Mesenchymal stem cell (in vitro differentiated cells and primary cell): ENCODE measurements at regions not wholly inside any gene's neighbourhood (a gene's known extent, or its start where the extent isn't known, plus 50 kb on each side); places are given as distances from the start of the nearest gene placed in this dataset.
A peak's percentile ranks its signal among the peaks of the same experiment; 100 is the strongest.

Experiments used
- DNase-seq: peaks from one replicate; pipeline ENCODE4 v3.0.0-alpha.2; 2013
- H2AFZ ChIP-seq: one replicate; pipeline ENCODE4 v1.6.1; 2013; ENCODE audit warnings: low read depth, mild to moderate bottlenecking, control low read depth, inconsistent platforms, low read length, moderate library complexity
- H2AK5ac ChIP-seq: 2 replicates; pipeline ENCODE4 v1.6.1; 2013; ENCODE audit warnings: low read length, moderate library complexity, mild to moderate bottlenecking, inconsistent platforms; ENCODE audit not compliant: severe bottlenecking
- H2BK120ac ChIP-seq: one replicate; pipeline ENCODE4 v1.6.1; 2013; ENCODE audit warnings: low read depth, mild to moderate bottlenecking, inconsistent platforms, low read length, moderate library complexity
- H2BK12ac ChIP-seq, 2 experiments: one replicate each; pipeline ENCODE4 v1.6.1; 2013; ENCODE audit warnings: inconsistent platforms in 2 of 2, low read length in 2 of 2, mild to moderate bottlenecking in 2 of 2, moderate library complexity in 2 of 2, control low read depth in 1 of 2
- H2BK15ac ChIP-seq: one replicate; pipeline ENCODE4 v1.6.1; 2013; ENCODE audit warnings: mild to moderate bottlenecking, low read depth, inconsistent platforms; ENCODE audit not compliant: poor library complexity, severe bottlenecking
- H2BK5ac ChIP-seq: 2 replicates; pipeline ENCODE4 v1.6.1; 2013; ENCODE audit warnings: low read depth, mild to moderate bottlenecking, low read length, control low read depth, inconsistent platforms; ENCODE audit not compliant: poor library complexity, severe bottlenecking
- H3K14ac ChIP-seq, 2 experiments: one replicate each; pipeline ENCODE4 v1.6.1; 2013; ENCODE audit warnings: inconsistent platforms in 2 of 2, low read length in 2 of 2, control low read depth in 1 of 2, mild to moderate bottlenecking in 1 of 2, moderate library complexity in 1 of 2
- H3K18ac ChIP-seq, 2 experiments: one replicate each; pipeline ENCODE4 v1.6.1; 2013; ENCODE audit warnings: inconsistent platforms in 2 of 2, low read length in 2 of 2, control low read depth in 1 of 2, low read depth in 1 of 2, mild to moderate bottlenecking in 1 of 2
- H3K23ac ChIP-seq, 2 experiments: one replicate each; pipeline ENCODE4 v1.6.1; 2013; ENCODE audit warnings: inconsistent platforms in 2 of 2, low read length in 2 of 2, mild to moderate bottlenecking in 2 of 2, moderate library complexity in 2 of 2, control low read depth in 1 of 2
- H3K27ac ChIP-seq: 2 replicates; pipeline ENCODE4 v1.5.1; 2013; ENCODE audit warnings: mild to moderate bottlenecking, moderate library complexity, low read length, control low read depth, inconsistent platforms; ENCODE audit not compliant: poor library complexity, severe bottlenecking
- H3K27me3 ChIP-seq, 2 experiments: 2 replicates each; pipeline versions ENCODE4 v1.6.1 to v1.7.0; 2013; ENCODE audit warnings: low read length in 2 of 2, mild to moderate bottlenecking in 2 of 2, moderate library complexity in 2 of 2, control low read depth in 1 of 2, inconsistent platforms in 1 of 2; ENCODE audit not compliant: control insufficient read depth in 1 of 2, insufficient read depth in 1 of 2
- H3K36me3 ChIP-seq, 2 experiments: 2 replicates each; pipeline versions ENCODE4 v1.6.1 to v1.7.0; 2013; ENCODE audit warnings: low read length in 2 of 2, control low read depth in 1 of 2, inconsistent platforms in 1 of 2, low read depth in 1 of 2, mild to moderate bottlenecking in 1 of 2; ENCODE audit not compliant: insufficient read depth in 2 of 2, control insufficient read depth in 1 of 2
- H3K4ac ChIP-seq, 2 experiments: one replicate each; pipeline ENCODE4 v1.6.1; 2013; ENCODE audit warnings: inconsistent platforms in 2 of 2, low read length in 2 of 2, mild to moderate bottlenecking in 2 of 2, moderate library complexity in 2 of 2, control low read depth in 1 of 2, low read depth in 1 of 2
- H3K4me1 ChIP-seq: 2 replicates; pipeline ENCODE4 v1.6.1; 2013; ENCODE audit warnings: low read depth, low read length, control low read depth; ENCODE audit not compliant: control insufficient read depth, insufficient read depth
- H3K4me2 ChIP-seq: 2 replicates; pipeline ENCODE4 v1.6.1; 2013; ENCODE audit warnings: low read length, mild to moderate bottlenecking, inconsistent platforms; ENCODE audit not compliant: poor library complexity, severe bottlenecking
- H3K4me3 ChIP-seq, 2 experiments: 2 replicates each; pipeline versions ENCODE4 v1.5.1 to v1.7.0; 2013; ENCODE audit warnings: low read length in 2 of 2, mild to moderate bottlenecking in 2 of 2, control low read depth in 1 of 2, low read depth in 1 of 2; ENCODE audit not compliant: insufficient read depth in 1 of 2
- H3K79me1 ChIP-seq: replicated peaks from 2 replicates; pipeline ENCODE4 v1.6.1; 2013; ENCODE audit warnings: mild to moderate bottlenecking, control low read depth, low read length, inconsistent platforms; ENCODE audit not compliant: poor library complexity, severe bottlenecking
- H3K9ac ChIP-seq: 2 replicates; pipeline ENCODE4 v1.7.0; 2013; ENCODE audit warnings: mild to moderate bottlenecking, low read length, moderate library complexity
- H3K9me3 ChIP-seq: 2 replicates; pipeline ENCODE4 v1.7.0; 2013; ENCODE audit warnings: mild to moderate bottlenecking, low read length; ENCODE audit not compliant: control insufficient read depth
- H4K8ac ChIP-seq: one replicate; pipeline ENCODE4 v1.6.1; 2013; ENCODE audit warnings: inconsistent platforms, mild to moderate bottlenecking, low read length, moderate library complexity
- H4K91ac ChIP-seq: one replicate; pipeline ENCODE4 v1.6.1; 2013; ENCODE audit warnings: mild to moderate bottlenecking, low read length, inconsistent platforms
- WGBS: methylation state at CpG from one replicate; pipeline ENCODE4 v1.1.7; 2013; ENCODE audit warnings: mixed read lengths; 5-methylcytosine and 5-hydroxymethylcytosine counted together

DNA sequence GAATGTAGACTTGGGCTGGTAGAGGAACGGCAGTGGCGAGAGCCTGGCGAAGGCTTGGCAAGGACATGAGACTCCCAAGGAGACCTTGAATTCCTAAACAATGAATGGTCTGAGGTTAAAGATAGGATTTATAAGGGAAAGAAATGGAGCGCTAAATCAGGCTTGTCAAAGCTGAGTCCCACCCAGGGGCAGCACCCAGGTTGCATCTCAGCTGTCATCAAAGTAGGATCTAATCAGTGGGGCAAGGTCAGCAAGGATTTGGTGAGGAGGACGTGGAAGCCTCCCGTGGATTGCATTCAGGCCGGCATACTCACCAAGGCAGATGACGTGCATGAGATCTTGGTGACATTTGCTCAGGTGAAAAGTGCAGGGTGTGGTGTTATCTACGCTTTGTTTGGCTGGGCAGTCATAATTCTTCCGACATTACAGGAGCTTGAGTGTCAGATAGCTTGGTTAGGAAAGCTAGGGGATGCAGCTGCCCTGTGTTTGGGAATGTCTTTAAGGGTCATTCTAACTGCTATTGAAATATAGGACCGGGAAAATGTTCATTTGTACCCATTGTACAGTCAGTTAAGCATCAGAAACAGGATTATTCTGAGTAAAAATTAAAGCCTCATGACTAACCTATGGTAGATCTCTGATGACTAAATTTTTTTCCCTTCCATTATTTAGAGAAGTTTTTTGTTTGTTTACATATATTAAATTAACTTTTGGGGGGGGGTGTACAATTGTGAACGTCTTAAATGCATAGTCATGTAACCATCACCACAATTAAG is 99.4 kb upstream of the TSC22D2 start:
- Histone ChIP-seq H4K8ac (no peak overlapping the region), H2BK5ac (no peak overlapping the region), H3K14ac (peak overlapping the region in 1 of 2 experiments; percentile 71), H2BK120ac (no peak overlapping the region), H2BK15ac (no peak overlapping the region), H2AK5ac (no peak overlapping the region), H3K4ac (no peak overlapping the region), H3K27ac (no peak overlapping the region), H4K91ac (no peak overlapping the region), H3K27me3 (no peaks in the 10 kb centered on the region), H3K36me3 (no peaks in the 10 kb centered on the region), H3K79me1 (no peaks in the 10 kb centered on the region), H3K23ac (no peak overlapping the region), H3K4me3 (no peak overlapping the region), H3K9me3 (no peaks in the 10 kb centered on the region), H3K4me1 (no peaks in the 10 kb centered on the region), H3K4me2 (no peak overlapping the region), H3K9ac (no peak overlapping the region), H2AFZ (no peak overlapping the region), H3K18ac (no peak overlapping the region), H2BK12ac (peak overlapping the region in 1 of 2 experiments; percentile 71)
- WGBS: 93% methylated on average over 10 of the region's 12 CpGs
- DNase-seq: no peak

DNA sequence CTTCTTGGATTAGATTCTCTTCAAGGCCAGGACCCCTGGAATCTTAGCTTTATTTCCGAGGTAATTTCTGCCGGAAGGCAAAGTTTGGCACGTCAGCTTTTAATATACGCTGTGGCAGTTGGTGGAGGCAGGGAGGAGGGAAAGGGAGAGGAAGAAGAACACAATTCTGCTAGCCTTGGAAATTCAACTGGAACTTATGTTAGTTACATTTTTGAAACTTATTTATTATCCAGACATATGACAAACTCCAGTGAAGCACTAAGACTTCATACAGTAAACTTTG is 100.1 kb upstream of the TSC22D2 start:
- Histone ChIP-seq H3K27me3 (no peaks in the 10 kb centered on the region), H4K8ac (no peak overlapping the region), H3K79me1 (no peaks in the 10 kb centered on the region), H2BK5ac (no peak overlapping the region), H2AK5ac (no peak overlapping the region), H3K4me1 (no peaks in the 10 kb centered on the region), H3K18ac (no peak overlapping the region), H3K14ac (no peak overlapping the region), H3K23ac (no peak overlapping the region), H3K36me3 (no peaks in the 10 kb centered on the region), H3K9ac (no peak overlapping the region), H2BK12ac (no peak overlapping the region), H4K91ac (no peak overlapping the region), H3K4ac (no peak overlapping the region), H3K4me3 (no peak overlapping the region), H2BK15ac (no peak overlapping the region), H3K27ac (no peak overlapping the region), H3K4me2 (no peak overlapping the region), H2AFZ (no peak overlapping the region), H3K9me3 (no peaks in the 10 kb centered on the region), H2BK120ac (no peak overlapping the region)
- no peak for DNase-seq
- 95% methylated on average over 3 of the region's 4 CpGs for WGBS

DNA sequence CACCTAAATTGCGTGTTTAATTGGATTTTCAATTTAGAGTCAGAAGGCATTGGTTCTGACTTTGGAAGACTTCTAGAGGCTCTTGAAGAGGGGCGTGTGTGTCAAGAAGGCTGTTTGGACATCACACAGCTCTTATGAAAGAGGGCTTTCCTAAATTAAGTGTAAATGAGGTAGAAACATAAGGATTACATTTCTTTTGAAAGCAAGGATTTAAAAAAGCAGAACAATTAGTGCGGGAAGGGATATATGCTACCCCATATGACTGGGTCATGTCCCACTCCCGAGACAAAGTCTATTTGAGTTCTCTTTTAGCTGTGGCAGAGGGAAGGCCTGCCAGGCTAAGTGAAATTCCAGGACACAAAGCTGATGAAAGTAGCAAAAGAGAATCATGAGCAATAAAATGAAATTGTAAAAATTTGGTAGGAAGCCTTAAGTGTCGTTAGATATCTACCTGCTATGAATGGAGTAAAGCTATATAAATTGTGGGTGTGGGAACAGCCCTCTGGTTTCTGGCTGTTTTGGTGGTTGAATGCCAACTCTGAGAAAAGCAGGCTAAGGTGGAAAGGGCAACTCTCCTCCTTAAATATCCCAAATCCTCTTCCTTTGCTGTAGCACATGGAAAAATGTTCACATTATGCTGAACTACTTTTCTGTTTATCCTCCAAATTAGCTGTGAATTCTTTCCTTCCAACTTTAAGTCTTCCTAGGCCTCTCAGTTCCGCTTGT is 100.6 kb upstream of the TSC22D2 start:
- Histone ChIP-seq H2BK5ac (no peak overlapping the region), H3K4me3 (no peak overlapping the region), H2BK12ac (no peak overlapping the region), H3K27me3 (no peaks in the 10 kb centered on the region), H3K9me3 (no peaks in the 10 kb centered on the region), H3K27ac (no peak overlapping the region), H3K9ac (no peak overlapping the region), H3K4me1 (no peaks in the 10 kb centered on the region), H3K4ac (no peak overlapping the region), H3K14ac (no peak overlapping the region), H2BK15ac (no peak overlapping the region), H3K23ac (no peak overlapping the region), H2AFZ (no peak overlapping the region), H3K4me2 (no peak overlapping the region), H3K79me1 (no peaks in the 10 kb centered on the region), H4K8ac (no peak overlapping the region), H3K36me3 (no peaks in the 10 kb centered on the region), H3K18ac (no peak overlapping the region), H2AK5ac (no peak overlapping the region), H4K91ac (no peak overlapping the region), H2BK120ac (no peak overlapping the region)
- 97% methylated on average over 6 of the region's 6 CpGs for WGBS
- DNase-seq: no peak

- Histone ChIP-seq H2BK12ac (no peak overlapping the region), H4K8ac (no peak overlapping the region), H3K4me3 (no peak overlapping the region), H3K27me3 (no peaks in the 10 kb centered on the region), H2BK15ac (no peak overlapping the region), H2BK120ac (no peak overlapping the region), H3K23ac (no peak overlapping the region), H3K9me3 (no peaks in the 10 kb centered on the region), H3K36me3 (no peaks in the 10 kb centered on the region), H3K9ac (no peak overlapping the region), H3K4me1 (no peaks in the 10 kb centered on the region), H2BK5ac (no peak overlapping the region), H2AFZ (no peak overlapping the region), H4K91ac (no peak overlapping the region), H3K14ac (no peak overlapping the region), H3K4ac (no peak overlapping the region), H2AK5ac (no peak overlapping the region), H3K79me1 (no peaks in the 10 kb centered on the region), H3K27ac (no peak overlapping the region), H3K4me2 (no peak overlapping the region), H3K18ac (no peak overlapping the region)
- 74% methylated on average over 5 of the region's 5 CpGs for whole genome bisulfite sequencing
- no peak for DNase-seq
Measured at GRCh38 chr3:150306906-150307305, 101.2 kb upstream of the TSC22D2 start.
